Epithelial cell of esophagus (primary cell): ENCODE measurements at regions not wholly inside any gene's neighbourhood (a gene's known extent, or its start where the extent isn't known, plus 50 kb on each side); places are given as distances from the start of the nearest gene placed in this dataset.
"Not testable (repeated sequence)": the region's sequence is repeated elsewhere in the genome, so short reads cannot be mapped to it uniquely, and the experiment has no call there.

Experiments used
- DNase-seq: peaks from one replicate; pipeline ENCODE4 v3.0.0; 2010; ENCODE audit warnings: low read depth
- H3K4me3 ChIP-seq: 2 replicates; pipeline ENCODE4 v1.5.1; 2011; ENCODE audit warnings: mild to moderate bottlenecking, low read length, control low read depth
- CTCF ChIP-seq: IDR thresholded peaks from 2 replicates; pipeline ENCODE4 v1.5.1; 2011; ENCODE audit warnings: low read depth, mild to moderate bottlenecking, low read length, control low read depth, inconsistent platforms; ENCODE audit not compliant: insufficient read depth; ENCODE audit errors: missing control alignments

GRCh38 chr2:53497020-53497419 lies 270.6 kb upstream of the CHAC2 start:
- TF ChIP-seq CTCF, result no peak
- no peak for DNase-seq

GRCh38 chr2:53493210-53493609 lies 274.4 kb upstream of the CHAC2 start:
- no peak for TF ChIP-seq CTCF
- no peak for DNase-seq
- no peak overlapping the region for H3K4me3 ChIP-seq

More at GRCh38 chr2:53497020-53497419, 270.6 kb upstream of the CHAC2 start:
- H3K4me3 ChIP-seq, result no peak overlapping the region

GRCh38 chr2:53490659-53491058 lies 276.9 kb upstream of the CHAC2 start:
- DNase-seq, result peak; percentile 43
- no peak overlapping the region for H3K4me3 ChIP-seq
- TF ChIP-seq CTCF, result no peak

- not testable (repeated sequence) for H3K4me3 ChIP-seq, DNase-seq
These were observed 281.3 kb upstream of the CHAC2 start for GRCh38 chr2:53486185-53486899.

GRCh38 chr2:53485021-53485728 lies 282.4 kb upstream of the CHAC2 start:
- TF ChIP-seq CTCF, result no peak
- no peak for DNase-seq
- H3K4me3 ChIP-seq, result no peak overlapping the region

GRCh38 chr2:53484531-53484930 lies 283.1 kb upstream of the CHAC2 start:
- no peak for TF ChIP-seq CTCF
- DNase-seq, result no peak
- H3K4me3 ChIP-seq, result no peak overlapping the region

GRCh38 chr2:53477517-53477916 lies 290.1 kb upstream of the CHAC2 start:
- TF ChIP-seq CTCF, result no peak
- DNase-seq, result no peak
- H3K4me3 ChIP-seq, result no peak overlapping the region
